Dedifferentiated amniotic fluid mesenchymal stem cell (primary cell): ENCODE measurements at regions not wholly inside any gene's neighbourhood (a gene's known extent, or its start where the extent isn't known, plus 50 kb on each side); places are given as distances from the start of the nearest gene placed in this dataset.

ENCODE experiments used
- DNase-seq: peaks from one replicate; pipeline ENCODE4 v3.0.0-alpha.2; 2016; ENCODE audit errors: extremely low spot score

- DNase-seq: no peak
Measured at GRCh38 chr20:62545901-62546525, 70.2 kb upstream of the GATA5 start.

GRCh38 chr20:62546606-62547005, 70.8 kb upstream of the GATA5 start:
- no peak for DNase-seq

- no peak for DNase-seq
Measured at GRCh38 chr20:62547364-62547763, 71.6 kb upstream of the GATA5 start.

GRCh38 chr20:62548471-62548870, 72.7 kb upstream of the GATA5 start:
- no peak for DNase-seq

- no peak for DNase-seq
Measured at GRCh38 chr20:62549029-62549428, 73.2 kb upstream of the GATA5 start.

GRCh38 chr20:62549499-62550086, 73.8 kb upstream of the GATA5 start:
- no peak for DNase-seq

- no peak for DNase-seq
Measured at GRCh38 chr20:62550087-62550632, 74.4 kb upstream of the GATA5 start.

- no peak for DNase-seq
Measured at GRCh38 chr20:62551407-62552323, 75.9 kb upstream of the GATA5 start.

GRCh38 chr20:62552613-62553012, 76.8 kb upstream of the GATA5 start:
- no peak for DNase-seq

- DNase-seq: no peak
Measured at GRCh38 chr20:62553136-62553837, 77.5 kb upstream of the GATA5 start.

- DNase-seq: no peak
Measured at GRCh38 chr20:62553838-62554161, 78.0 kb upstream of the GATA5 start.

GRCh38 chr20:62554214-62554897, 78.6 kb upstream of the GATA5 start:
- no peak for DNase-seq

GRCh38 chr20:62554898-62555641, 79.3 kb upstream of the GATA5 start:
- no peak for DNase-seq

- DNase-seq: no peak
Measured at GRCh38 chr20:62555642-62556420, 80.0 kb upstream of the GATA5 start.

GRCh38 chr20:62557462-62557861, 81.7 kb upstream of the GATA5 start:
- DNase-seq: no peak

GRCh38 chr20:62557999-62558408, 82.2 kb upstream of the GATA5 start:
- no peak for DNase-seq

- DNase-seq: no peak
Measured at GRCh38 chr20:62558779-62559178, 83.0 kb upstream of the GATA5 start.

GRCh38 chr20:62560162-62560561, 82.1 kb upstream of the SLCO4A1 start:
- DNase-seq: no peak

- no peak for DNase-seq
Measured at GRCh38 chr20:62561182-62561581, 81.1 kb upstream of the SLCO4A1 start.

GRCh38 chr20:62561948-62562347, 80.4 kb upstream of the SLCO4A1 start:
- no peak for DNase-seq
